Stimulated activated CD8-positive, alpha-beta memory T cell treated with anti-CD3 and anti-CD28 coated beads, Interleukin-7, amount 100 ng/mL, for 48 hours (primary cell): ENCODE measurements at regions not wholly inside any gene's neighbourhood (a gene's known extent, or its start where the extent isn't known, plus 50 kb on each side); places are given as distances from the start of the nearest gene placed in this dataset.

Experiments used
- DNase-seq, 2 donors: peaks; one replicate each; pipeline ENCODE4 v3.0.0-alpha.2; 2020; ENCODE audit warnings: low read depth in 1 of 2; ENCODE audit errors: extremely low read depth in 1 of 2

DNA sequence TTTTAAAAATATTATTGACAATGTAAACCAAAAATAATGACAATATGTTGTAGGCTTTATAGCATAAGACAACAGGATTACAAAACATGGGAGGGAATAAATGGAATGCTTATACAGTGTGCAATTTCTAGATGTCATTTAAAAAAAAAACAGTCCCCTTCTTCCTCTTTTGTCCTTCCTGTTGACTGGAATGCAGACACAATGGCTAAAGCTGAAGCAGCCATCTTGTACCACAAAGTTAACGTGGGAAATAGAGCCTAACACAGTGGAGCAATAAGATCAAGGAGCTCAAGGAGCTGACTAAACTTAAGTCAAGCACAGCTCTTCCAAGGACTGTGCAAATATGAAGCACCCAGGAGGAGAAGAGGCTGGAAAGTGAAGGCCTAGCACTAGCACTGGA, 208.1 kb downstream of the ARHGAP12 start:
- DNase-seq, result no peak

DNA sequence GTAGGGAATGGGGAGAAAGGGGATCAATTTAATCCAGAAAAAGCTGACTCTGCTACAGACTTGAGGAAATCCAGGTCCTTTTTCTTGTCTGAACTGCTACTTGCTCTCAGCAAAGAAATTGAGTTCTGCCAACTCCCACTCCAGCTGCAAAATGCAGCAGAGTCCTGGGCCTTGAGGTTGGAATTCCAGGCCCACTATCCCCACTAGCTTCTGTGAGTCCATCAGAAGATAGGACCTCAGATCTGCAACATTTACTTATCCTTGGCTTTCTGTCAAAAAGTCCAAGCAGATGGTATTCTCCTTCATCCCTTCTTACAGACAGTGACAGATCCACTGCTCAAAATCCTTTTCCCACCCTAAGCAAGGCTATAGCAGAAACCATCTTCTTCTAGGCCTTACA, 219.2 kb downstream of the ARHGAP12 start:
- DNase-seq, result no peak

DNA sequence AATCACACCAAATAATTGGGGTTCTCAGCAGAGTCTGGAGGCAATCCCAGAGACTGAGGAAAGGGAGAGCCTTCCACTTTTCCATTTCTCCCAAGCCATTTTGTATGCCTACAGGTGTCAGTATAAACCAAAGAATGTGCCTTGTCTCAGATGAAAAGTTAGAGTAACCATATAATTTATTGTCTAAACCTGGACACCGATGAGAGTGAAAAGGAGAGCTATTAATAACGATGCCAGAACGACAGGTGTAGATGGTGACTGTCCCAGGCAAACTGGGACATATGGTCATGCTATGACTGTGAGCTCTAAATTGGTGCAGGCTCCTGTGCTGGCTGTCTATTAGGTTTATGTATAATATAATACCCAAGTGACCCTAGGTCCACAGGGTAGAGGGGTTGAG, 219.6 kb downstream of the ARHGAP12 start:
- DNase-seq, result no peak

DNA sequence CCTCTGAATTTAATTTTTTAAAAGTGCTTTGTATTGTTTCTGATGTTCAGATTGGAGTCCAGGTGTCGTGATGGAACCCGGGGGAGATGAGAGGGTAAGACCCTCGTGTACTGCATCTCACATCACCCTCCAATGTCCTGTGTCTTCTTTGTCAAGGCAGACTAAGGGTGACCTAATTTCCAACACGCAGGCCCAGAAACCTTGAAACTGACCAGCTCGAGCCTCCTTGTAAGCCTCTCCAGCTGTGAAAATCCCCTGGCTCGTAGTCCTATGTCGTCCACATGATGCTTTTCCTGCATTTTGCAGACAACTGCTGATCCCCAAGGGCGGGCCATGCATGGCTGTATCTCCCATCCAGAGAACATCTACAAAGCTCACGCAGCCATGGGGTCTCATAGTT, 220.2 kb downstream of the ARHGAP12 start:
- DNase-seq, result no peak

- no peak for DNase-seq
Observed at GRCh38 chr10:31708046-31708445, 220.6 kb downstream of the ARHGAP12 start.

GRCh38 chr10:31707093-31708039, 221.3 kb downstream of the ARHGAP12 start:
- peak; percentile 13 to 45 for DNase-seq

GRCh38 chr10:31706464-31707092, 222.1 kb downstream of the ARHGAP12 start:
- DNase-seq, result no peak

GRCh38 chr10:31705136-31705535, 223.5 kb downstream of the ARHGAP12 start:
- DNase-seq, result no peak

DNA sequence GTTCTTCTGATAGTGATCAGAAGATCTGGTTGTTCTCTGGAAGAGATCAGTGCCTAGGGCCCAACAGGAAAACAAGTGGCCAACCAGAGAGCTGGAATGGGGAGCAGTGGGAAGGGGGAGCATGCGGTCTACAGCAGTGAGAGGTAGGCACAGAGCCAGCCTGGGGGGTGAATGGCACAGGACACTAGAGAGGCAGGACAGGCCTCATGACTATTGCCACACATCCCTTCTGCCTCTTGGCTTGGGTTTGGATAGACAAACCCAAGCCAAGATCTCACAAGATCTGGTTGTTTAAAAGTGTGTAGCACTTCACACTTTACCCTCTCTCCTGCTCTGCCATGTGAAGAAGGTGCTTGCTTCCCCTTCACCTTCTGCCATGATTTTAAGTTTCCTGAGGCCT, 224.4 kb downstream of the ARHGAP12 start:
- DNase-seq, result no peak

- no peak for DNase-seq
Observed at GRCh38 chr10:31702954-31703353, 225.7 kb downstream of the ARHGAP12 start.

- no peak for DNase-seq
Observed at GRCh38 chr10:31702005-31702404, 226.6 kb downstream of the ARHGAP12 start.

DNA sequence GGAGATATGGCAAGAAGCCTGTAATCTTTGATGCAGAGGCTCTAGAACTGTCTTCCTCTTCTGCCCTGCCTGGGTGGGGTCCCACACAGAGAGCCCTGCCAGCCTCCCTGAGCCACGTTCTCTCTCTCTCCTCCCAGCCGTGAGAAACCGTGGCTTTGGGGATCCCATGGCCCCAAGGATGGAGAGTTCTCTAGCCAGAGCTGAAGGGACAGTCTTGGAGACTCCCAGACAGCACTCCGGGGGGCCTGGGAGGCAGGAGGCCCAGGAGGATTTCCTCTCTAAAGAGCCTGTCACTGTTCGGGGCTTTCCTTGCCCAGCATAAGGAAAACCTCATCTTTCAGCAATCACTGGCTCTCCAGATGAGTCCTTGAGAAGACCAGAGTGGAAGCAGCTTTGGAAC, 227.1 kb downstream of the ARHGAP12 start:
- no peak for DNase-seq

GRCh38 chr10:31700181-31700611, 228.4 kb downstream of the ARHGAP12 start:
- no peak for DNase-seq

DNA sequence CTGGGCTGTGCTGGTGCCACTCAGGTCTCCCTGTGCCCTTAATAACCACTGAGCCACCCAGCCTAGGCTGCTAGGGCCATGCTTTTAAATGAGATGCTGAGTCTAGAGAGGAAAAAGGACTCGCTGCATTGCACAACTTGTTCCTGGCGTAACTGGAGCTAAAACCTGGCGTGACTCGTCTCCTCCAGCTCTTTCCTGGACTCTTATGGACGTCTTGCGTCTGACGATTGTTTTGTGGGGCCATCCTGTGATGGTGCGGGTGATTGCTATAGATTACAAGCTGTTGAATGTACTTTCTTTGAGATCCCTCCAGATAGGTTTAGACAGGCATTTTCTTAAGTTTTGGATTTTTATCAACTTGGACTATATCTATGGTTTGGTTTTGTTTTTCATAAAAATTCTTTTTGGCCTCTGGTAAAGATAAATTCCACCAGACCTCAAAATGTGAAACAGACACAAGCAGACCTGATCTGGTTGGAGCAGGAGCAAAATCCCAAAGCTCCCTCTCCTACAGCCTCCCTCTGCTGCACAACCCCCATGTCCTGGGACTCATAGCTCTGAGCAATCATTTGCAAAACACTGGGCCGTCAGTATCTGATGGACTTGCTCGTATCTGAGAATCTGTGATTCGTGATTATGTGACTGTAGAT, 230.3 kb downstream of the ARHGAP12 start:
- DNase-seq, result no peak

GRCh38 chr10:31697271-31698180, 231.1 kb downstream of the ARHGAP12 start:
- DNase-seq, result no peak

DNA sequence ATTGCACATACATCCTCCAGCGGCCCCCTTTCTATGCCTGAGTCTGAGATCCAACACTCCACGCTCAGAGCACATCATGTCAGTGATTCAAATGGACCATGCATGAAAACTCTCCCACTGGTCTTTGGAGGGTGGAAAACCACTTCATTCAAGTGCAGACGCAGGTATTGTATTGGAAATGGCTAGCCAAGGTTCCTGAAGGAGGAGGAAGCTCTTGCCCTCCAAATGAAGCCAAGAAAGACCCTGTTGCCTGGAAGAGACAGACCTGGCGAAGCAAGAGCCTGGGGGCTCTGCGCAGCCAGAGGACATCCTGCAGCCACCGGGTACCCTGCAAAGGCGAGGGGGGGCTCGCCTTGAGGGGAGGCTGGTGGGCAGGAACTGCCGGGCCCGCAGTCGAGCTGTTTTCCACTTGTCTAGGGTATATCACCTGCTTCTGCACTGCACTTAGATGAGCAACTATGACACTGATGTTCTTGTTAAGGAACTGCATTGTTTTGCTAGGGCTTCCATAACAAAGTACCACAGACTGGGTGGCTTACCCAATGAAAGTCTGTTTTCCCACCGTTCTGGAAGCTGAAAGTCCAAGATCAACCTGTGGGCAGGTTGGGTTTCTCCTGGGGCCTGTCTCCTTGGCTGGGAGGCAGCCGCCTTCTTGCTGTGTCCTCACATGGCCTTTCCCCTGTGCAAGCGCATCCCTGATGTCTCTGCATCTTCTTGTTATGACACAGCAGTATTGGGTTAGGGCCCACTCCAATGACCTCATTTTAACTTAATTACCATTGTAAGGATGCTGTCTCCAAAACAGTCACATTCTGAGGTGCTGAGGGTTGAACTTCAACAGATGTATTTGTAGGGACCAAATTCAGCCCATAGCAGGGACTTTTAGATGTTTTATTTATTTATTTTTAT, 233.4 kb downstream of the ARHGAP12 start:
- no peak for DNase-seq

DNA sequence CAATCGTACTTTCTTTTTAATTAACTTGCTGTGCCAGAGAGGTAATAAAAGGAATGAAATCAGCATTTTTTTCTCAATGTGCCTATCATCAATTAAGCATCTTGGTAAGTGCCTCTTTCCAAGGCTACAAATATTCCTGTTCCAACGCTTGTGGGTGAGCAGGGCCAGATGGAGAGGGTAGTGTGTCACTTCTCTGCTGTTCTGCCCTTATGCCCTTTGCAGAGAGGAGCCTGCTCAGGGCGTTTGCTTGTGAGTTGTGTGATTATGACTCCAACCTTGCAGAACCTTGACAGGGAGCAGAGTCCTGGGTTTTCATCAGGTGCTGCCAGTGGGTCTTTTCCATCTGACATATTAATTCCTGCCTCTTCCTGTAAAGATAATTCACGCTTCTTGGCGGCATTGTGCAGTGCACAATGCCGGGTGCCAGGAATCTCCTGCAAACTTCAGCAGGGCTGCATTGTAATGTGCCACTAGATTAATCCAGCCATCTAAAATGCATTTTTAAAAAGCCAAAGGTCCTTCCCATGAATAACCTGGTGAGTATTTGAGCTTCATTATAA, 234.4 kb downstream of the ARHGAP12 start:
- DNase-seq, result no peak

- no peak for DNase-seq
Observed at GRCh38 chr10:31693491-31693890, 235.1 kb downstream of the ARHGAP12 start.

- no peak for DNase-seq
Observed at GRCh38 chr10:31689233-31689632, 239.4 kb downstream of the ARHGAP12 start.
